ENCODE measurements at regions not wholly inside any gene's neighbourhood (a gene's known extent, or its start where the extent isn't known, plus 50 kb on each side); places are given as distances from the start of the nearest gene placed in this dataset.

DNA sequence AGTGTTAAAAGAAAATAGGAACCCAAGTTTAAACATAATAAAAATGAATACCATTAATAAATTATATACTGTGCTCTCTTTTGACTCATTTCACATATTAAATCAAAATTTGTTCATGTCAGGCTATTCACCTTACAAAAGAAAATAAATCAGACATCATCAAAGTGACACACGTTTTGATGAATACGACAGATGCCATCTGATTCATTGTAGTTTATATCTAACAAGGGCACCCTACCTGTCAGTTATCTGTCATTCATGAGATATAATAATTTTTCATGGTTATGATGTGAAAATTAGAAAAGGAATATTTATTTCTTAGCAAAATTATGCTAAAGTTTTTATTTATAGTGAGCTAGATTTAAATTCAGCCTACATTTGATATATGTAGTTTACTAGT lies 188.1 kb upstream of the PCDH17 start:
- no peak for DNase-seq

DNA sequence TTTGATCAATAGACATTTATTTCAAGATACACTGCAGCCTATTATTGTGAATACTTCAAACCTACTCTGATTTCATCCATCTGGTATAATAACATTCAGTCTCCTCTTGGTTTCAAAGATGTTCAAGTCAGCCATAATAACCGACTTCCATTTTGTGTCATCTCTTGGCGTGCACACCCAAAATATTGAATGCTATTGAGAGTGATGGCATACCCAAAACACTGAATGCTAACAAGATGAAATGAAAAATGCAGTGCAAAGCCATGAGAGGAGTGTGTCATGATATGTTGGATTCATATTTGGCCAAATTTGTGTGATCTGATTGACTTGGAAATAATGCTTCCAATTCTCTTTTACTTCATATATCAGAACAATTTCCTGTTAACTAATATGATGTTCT lies 181.2 kb upstream of the PCDH17 start:
- DNase-seq: no peak

DNA sequence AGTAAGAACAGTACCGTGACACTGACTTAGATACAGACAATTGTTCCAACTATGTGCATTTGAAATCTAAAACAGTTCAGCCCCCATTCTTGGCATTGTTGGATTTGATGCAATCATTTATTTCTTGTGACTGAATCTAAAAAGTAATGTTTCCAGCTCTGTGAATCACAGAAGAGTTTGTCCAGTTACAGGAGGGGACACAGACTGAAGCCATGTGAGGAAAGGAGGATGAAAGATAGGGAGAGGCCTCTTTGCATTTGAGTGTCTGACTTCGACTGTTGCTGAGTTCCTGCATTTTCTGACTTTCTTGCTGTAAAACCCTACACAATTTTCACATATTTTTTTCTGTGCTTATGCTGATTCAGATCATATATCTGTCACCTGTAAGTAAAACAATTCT lies 179.3 kb upstream of the PCDH17 start:
- peak; percentile 17 for DNase-seq

DNA sequence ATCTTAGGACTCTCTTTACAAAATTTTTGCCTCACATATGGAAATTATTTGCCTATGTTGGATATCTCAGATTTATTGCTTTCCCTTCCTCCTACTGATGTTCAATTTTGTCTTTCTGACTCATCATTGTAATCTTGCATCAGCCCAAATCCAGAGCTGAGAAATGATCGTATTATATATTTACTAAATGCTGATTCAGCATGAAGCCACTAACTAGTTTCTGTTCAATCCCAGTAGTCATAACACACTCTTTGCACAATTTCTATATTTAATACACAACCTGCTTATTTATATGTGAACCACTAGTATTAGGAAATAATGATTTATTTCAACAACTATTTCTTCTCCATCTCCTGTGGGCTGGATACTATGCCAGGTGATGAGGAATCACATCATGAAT lies 161.1 kb upstream of the PCDH17 start:
- DNase-seq: no peak

DNA sequence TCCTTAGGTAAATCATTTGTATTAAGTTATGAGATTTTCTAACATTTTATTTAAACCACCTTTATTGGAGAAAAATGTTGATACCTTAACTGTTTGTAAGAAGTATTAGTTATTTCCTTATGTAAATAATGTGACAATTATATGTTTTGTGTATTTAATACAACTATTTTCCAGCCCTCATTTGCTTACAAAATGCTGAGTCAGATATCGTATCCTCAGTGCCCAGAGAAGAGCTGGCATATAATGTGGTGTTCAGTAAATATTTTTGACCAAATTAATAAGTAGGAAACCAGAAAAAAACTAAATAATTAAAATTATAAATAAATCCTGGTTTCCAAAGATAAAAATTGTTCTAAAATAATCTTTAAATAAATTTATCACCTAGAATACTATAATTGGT lies 140.2 kb upstream of the PCDH17 start:
- DNase-seq: no peak

DNA sequence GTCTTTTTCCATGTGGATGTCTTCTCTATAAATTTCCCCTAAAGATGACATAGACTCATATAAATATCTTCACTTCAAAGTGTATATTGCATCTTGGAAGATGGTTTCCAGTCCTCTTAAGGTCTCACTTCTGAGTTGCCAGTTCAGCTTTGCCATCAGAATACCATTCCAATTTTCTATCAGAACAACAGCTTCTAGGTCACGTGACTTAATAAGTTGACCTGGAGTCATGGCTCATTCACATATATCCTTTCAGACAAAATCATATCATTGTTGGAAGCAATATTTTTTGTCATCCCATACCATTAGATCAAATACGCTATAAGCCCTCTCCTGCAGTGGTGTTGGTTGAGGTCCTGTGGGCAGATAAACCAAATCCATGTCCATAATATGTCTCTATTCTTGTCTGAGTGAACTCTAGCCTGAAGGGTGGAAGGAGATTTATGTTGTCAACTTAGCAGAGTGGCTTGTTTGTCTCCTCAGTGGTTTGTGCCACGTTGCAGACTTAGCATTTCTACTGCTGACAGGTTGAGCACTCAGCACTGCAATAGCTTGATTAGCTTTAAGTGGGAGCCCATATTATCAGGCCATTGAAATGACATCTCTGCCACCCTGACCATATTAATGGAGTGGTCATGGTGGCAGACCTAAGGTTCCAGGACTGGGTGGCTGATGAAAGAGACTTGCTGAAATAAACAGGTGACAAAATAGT lies 123.6 kb upstream of the PCDH17 start:
- no peak for DNase-seq

DNA sequence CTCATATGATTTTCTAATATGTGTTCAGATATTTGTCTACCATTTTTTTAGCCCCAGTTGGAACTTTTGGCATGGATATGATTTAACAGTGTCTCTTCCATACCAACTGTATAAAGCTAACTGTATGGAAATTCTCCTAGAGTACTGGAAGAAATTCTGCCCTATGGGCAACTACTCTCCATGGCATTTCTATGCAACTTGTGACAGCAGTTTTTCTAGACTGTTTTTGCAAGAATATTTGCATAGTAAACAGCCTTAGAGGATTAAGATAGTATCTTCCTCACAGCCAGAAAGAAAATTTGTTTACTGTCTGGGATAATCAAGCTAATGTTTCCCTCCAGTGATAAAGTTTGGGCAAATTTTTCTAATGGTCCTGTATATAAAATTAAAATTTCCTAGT lies 119.9 kb upstream of the PCDH17 start:
- no peak for DNase-seq

DNA sequence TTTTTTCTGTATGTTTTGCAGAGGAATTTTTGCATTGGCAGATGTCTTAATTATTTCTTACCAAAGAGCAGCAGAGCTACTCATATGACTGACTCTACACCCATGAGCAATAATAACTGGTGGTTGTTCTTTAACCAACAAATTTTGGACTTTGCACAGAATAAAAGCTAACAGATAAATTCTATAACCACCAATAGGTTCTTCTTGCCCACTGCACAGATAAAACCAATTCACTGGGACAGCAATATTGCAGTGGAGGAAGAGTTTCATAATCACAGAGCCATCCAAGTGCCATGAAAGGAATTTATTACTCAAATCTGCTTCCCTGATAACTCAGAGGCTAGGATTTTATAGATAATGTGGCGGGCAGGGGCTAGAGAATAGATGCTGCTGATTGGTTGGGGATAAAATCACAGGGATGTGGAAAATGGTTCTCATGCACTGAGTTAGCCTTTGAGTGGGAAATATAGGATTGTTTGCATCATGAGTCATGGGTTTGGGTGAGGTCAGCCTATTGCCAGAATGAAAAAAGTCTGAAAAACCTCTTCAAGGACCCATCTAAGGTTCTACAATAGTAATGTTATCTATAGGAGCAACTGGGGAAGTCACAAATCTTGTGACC lies 104.3 kb upstream of the PCDH17 start:
- no peak for DNase-seq

DNA sequence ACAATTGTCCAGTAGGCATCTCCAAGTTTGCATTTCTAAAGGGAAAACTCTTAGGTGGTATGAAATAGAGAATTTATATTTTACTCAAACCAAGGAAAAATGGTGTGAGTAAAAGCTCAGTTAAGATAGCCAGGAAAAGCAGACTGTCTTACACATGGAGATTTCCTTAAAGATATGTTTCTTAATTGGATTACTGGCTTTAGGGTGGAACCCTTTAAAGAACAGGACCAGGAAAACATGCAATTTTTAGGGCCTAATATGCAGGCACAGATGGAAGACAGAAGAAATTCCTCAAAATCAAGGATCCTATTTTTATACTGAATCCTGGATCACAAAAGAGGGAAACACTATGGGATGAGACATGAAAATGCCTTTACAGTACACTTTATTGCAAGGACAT lies 100.3 kb upstream of the PCDH17 start:
- peak; percentile 63 for DNase-seq

DNA sequence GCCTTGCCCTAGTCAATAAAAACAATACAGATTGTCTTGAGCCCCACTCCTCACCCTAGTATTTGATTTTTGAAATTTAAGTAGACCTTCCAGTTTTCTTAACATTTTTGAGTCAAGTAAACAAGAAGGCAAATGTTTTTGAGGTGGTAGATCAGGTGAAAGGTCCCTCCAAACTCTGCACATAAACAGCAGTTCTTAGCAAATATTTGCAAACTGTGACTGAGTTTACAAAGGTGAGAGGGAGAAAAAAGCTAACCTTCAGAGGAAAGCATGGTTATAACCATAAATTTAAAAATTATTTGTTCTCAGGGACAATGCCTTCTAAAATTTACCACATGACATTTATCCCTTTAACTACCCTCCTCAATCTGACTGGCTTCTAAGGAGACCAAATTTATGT lies 84.6 kb upstream of the PCDH17 start:
- DNase-seq: no peak

DNA sequence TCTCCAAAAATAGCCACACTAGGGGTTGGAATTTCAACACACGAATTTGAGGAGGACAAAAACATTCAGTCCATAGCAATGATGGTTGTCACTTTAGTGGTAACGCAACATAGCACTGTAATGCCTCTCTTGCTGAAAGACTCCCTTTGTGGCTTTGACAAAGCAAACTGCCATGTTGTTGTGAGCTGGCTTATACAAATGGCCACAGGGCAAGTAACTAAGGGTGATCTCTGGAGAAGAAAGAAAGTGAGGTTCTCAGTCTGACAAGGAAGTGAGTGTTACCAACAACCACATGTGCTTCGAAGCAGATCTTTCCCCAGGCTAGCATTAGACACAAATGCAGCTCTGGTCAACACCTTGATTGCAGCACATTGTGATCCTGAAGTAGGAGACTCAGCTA lies 79.1 kb upstream of the PCDH17 start:
- DNase-seq: no peak

DNA sequence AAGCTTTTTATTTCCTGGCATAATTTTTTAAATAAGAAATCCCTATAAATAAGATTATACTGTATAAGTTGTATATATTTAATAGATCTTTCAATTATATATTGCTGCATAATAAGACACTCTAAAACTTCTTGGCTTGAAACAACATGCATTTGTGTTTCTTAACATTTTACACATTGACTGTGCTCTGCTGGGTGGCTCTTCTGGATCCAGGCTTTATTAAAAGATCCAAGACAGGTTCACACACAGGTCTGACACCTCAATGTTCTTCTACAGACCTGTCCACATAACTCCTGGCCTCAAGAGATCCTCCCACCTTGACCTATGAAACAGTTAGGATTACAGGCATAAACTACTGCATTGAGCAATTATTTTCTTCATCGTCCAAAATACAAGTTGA lies 77.6 kb upstream of the PCDH17 start:
- no peak for DNase-seq

DNA sequence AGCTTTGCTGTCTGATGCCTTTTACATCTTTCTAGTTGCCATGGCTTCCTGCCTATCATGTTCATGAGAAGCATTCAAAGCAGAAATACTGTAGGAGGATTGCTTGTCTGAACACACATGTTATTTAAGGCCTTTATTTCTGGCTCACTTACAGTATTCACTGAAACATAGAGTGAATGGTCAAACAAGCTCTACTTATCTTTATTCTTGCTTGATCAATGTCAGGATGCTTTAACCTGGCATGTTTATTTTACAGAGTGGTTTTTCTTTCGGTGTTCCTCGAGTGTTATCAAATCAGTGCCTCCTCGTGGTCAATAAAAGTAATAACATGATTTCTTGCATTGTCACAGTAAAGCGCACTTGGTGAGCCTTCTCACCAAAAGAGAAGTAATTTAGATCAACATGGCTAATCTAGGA lies 73.5 kb upstream of the PCDH17 start:
- peak; percentile 78 for DNase-seq

DNA sequence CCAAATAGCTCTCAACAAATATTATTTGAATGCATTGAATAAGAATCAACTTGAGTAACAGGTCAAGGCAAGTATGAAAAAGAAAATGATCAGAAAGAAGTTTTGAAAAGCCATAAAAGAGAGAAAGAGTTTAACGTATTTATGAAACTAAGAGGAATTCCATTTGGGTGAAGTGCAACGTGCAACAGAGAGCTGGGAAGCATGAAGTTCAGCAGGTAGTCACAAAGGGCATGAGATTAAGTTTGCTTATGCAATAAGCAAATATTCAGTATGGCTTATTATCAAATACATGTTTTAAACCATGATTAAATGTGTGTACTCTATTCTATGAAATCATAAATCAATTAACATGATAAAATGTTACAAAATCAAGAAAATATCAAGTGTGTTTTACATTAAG lies 62.7 kb upstream of the PCDH17 start:
- DNase-seq: no peak

DNA sequence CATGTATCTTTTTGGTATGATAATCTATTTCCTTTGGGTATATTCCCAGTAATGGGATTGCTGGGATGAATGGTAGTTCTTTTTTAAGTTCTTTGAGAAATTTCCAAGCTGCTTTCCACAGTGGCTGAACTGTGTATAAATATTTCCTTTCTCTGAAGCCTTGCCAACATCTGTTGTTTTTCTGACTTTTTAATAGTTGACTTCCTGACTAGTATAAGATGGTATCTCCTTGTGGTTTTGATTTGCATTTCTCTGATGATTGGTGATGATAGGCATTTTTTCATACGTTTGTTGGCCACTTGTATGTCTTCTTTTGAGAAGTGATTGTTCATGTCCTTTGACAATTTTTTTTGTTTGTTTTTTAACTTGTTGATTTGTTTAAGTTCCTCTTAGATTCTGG lies 61.6 kb upstream of the PCDH17 start:
- DNase-seq: no peak

Measured in NCI-H82 (cell line).